OCI-LY7 (cell line): ENCODE measurements at regions not wholly inside any gene's neighbourhood (a gene's known extent, or its start where the extent isn't known, plus 50 kb on each side); places are given as distances from the start of the nearest gene placed in this dataset.

ENCODE experiments used
- BruUV-seq: library from RNA; stranded (reverse); fragments of 400-500 nt; replicated peaks from 2 replicates; lab custom pipeline; 2021; lab: Mats Ljungman, UMichigan
- CTCF ChIA-PET: fragments of 300-600 bp; sonication (Branson Sonifier 250); formaldehyde crosslinking; loops from one replicate; lab custom pipeline; 2022; ENCODE audit warnings: antibody characterized with exemption; ENCODE audit not compliant: unreplicated experiment; lab: Charles Lee
- POLR2A ChIA-PET: fragments of 300-600 bp; sonication (Branson Sonifier 250); formaldehyde crosslinking; loops from one replicate; lab custom pipeline; 2022; ENCODE audit warnings: antibody characterized with exemption; lab: Charles Lee
- DNase-seq: peaks from one replicate; pipeline ENCODE4 v3.0.0-alpha.2; 2015; ENCODE audit warnings: low spot score
- H2AFZ ChIP-seq: fragments of 200-600 bp; sonication (generic), shearing (Covaris generic); 2 replicates; pipeline ENCODE4 v1.6.1; 2014; ENCODE audit warnings: mild to moderate bottlenecking, antibody characterized with exemption, low read length, moderate library complexity
- H3K27ac ChIP-seq: fragments of 200-600 bp; sonication (generic); 2 replicates; pipeline ENCODE4 v1.5.1; 2014; ENCODE audit warnings: mixed run types, low read depth, mild to moderate bottlenecking, moderate library complexity, low read length, inconsistent platforms; ENCODE audit not compliant: poor library complexity, severe bottlenecking
- H3K36me3 ChIP-seq: fragments of 200-600 bp; sonication (generic); 2 replicates; pipeline ENCODE4 v1.6.1; 2014; ENCODE audit warnings: mild to moderate bottlenecking, antibody characterized with exemption, low read length, moderate library complexity, mixed read lengths; ENCODE audit not compliant: insufficient read depth
- H3K4me1 ChIP-seq: fragments of 200-600 bp; sonication (generic); 2 replicates; pipeline ENCODE4 v1.5.1; 2014; ENCODE audit warnings: mild to moderate bottlenecking, low read length; ENCODE audit not compliant: insufficient read depth, poor library complexity, severe bottlenecking
- H3K4me2 ChIP-seq: fragments of 200-600 bp; sonication (generic); 2 replicates; pipeline ENCODE4 v1.6.1; 2014; ENCODE audit warnings: mild to moderate bottlenecking, low read length
- H3K4me3 ChIP-seq: fragments of 200-600 bp; sonication (generic); 2 replicates; pipeline ENCODE4 v1.5.1; 2014; ENCODE audit warnings: mild to moderate bottlenecking, low read depth, low read length; ENCODE audit not compliant: poor library complexity, severe bottlenecking
- H3K79me2 ChIP-seq: fragments of 200-600 bp; sonication (generic); 2 replicates; pipeline ENCODE4 v1.6.1; 2016; ENCODE audit warnings: low read depth, mild to moderate bottlenecking, low read length, moderate library complexity, mixed read lengths; ENCODE audit not compliant: insufficient read depth
- H3K9me2 ChIP-seq: fragments of 200-600 bp; sonication (generic); 2 replicates; pipeline ENCODE4 v1.6.1; 2016; ENCODE audit warnings: mild to moderate bottlenecking, low read length, mixed read lengths; ENCODE audit not compliant: insufficient read depth
- H3K9me3 ChIP-seq: fragments of 200-600 bp; sonication (generic); 2 replicates; pipeline ENCODE4 v1.6.1; 2014; ENCODE audit warnings: mild to moderate bottlenecking, mixed run types, low read length, mixed read lengths
- H4K20me1 ChIP-seq: fragments of 200-600 bp; sonication (generic); 2 replicates; pipeline ENCODE4 v1.6.1; 2014; ENCODE audit warnings: mild to moderate bottlenecking, antibody characterized with exemption, low read length, moderate library complexity, mixed read lengths; ENCODE audit not compliant: insufficient read depth
- CTCF ChIP-seq: fragments of 200-600 bp; sonication (generic); conservative IDR thresholded peaks from 2 replicates; pipeline ENCODE4 v1.5.1; 2014; ENCODE audit warnings: mild to moderate bottlenecking, antibody characterized with exemption, low read length, moderate library complexity, mixed read lengths
- EZH2phosphoT487 ChIP-seq: fragments of 200-600 bp; sonication (generic); IDR thresholded peaks from 2 replicates; pipeline ENCODE4 v1.6.1; 2018; ENCODE audit warnings: low read depth, borderline replicate concordance, mild to moderate bottlenecking, mixed run types, antibody characterized with exemption, low read length, moderate library complexity, mixed read lengths
- intact Hi-C: fragments of 100-400 bp; cut with micrococcal nuclease; formaldehyde crosslinking; loops from one replicate; pipeline ENCODE4 v1.10.0; 2022; ENCODE audit not compliant: unreplicated experiment

DNA sequence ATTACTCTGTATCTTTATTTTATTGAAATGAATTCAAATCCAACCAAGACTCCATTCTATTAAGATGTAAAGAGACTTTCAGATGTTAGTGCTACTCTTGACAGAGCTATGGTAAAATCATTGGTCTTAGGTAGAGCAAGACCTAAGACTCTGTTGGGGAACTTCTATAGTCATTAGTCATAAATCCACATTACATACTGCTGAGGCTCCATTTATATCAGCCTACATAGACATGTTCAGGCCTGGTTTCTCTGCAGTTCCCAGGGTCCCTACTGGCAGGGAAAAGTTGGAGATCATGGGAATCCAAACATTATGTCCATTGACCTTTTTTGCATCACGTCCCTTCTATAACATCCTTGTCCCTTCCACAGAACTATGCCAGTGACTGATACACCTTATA lies 580.4 kb upstream of the ZEB2 start:
- ChIA-PET POLR2A (interaction anchor here (0.6 to 1.2 kb wide), 3 partner anchors 10 to 334 kb away, joined by 3 to 5 read pairs (median 3); no protein-coding TSS in a partner anchor), CTCF (no interaction called here)
- intact Hi-C loops, result no loop called here
- Histone ChIP-seq H3K36me3 (no peaks in the 10 kb centered on the region), H3K79me2 (no peaks in the 10 kb centered on the region), H4K20me1 (no peaks in the 10 kb centered on the region), H3K27ac (no peak overlapping the region), H3K4me2 (no peak overlapping the region), H3K9me2 (no peaks in the 10 kb centered on the region), H3K4me3 (no peak overlapping the region), H3K9me3 (no peaks in the 10 kb centered on the region), H2AFZ (no peak overlapping the region), H3K4me1 (no peaks in the 10 kb centered on the region)
- TF ChIP-seq EZH2phosphoT487 (no peak), CTCF (no peak)
- no TSS peak for BruUV-seq
- DNase-seq, result no peak

- no peak overlapping the region for H2AFZ ChIP-seq
- no TSS peak for BruUV-seq
- CTCF ChIA-PET, result interaction anchor here (0.5 kb wide), 1 partner anchor 517 kb away, joined by 3 read pairs; no protein-coding TSS in a partner anchor
These were observed 576.7 kb upstream of the ZEB2 start for GRCh38 chr2:145096582-145096981.

More at GRCh38 chr2:145096582-145096981, 576.7 kb upstream of the ZEB2 start:
- no peak overlapping the region for H3K27ac ChIP-seq
- H3K36me3 ChIP-seq, result no peaks in the 10 kb centered on the region
- TF ChIP-seq CTCF, result no peak
- TF ChIP-seq EZH2phosphoT487, result no peak
- H4K20me1 ChIP-seq, result no peaks in the 10 kb centered on the region
- H3K9me3 ChIP-seq, result no peaks in the 10 kb centered on the region
- H3K9me2 ChIP-seq, result no peaks in the 10 kb centered on the region
- POLR2A ChIA-PET, result no interaction called here
- H3K4me2 ChIP-seq, result no peak overlapping the region
- intact Hi-C loops, result no loop called here
- DNase-seq, result no peak
- no peaks in the 10 kb centered on the region for H3K4me1 ChIP-seq
- H3K4me3 ChIP-seq, result no peak overlapping the region
- H3K79me2 ChIP-seq, result no peaks in the 10 kb centered on the region
